Upper lobe of left lung (tissue), 6 donors: ENCODE measurements at regions not wholly inside any gene's neighbourhood (a gene's known extent, or its start where the extent isn't known, plus 50 kb on each side); places are given as distances from the start of the nearest gene placed in this dataset.

Experiments
- ATAC-seq, 2 donors: fragments of 200-7000 bp; cut with Tn5 transposase; one replicate each; pipeline ENCODE4 v1.9.1; 2022; ENCODE audit warnings: mild to moderate bottlenecking in 2 of 2, moderate library complexity in 2 of 2; ENCODE audit not compliant: low FRiP score in 2 of 2
- DNase-seq, 2 donors: peaks; one replicate each; pipeline ENCODE4 v3.0.0-alpha.2; 2019 to 2020
- H3K27ac ChIP-seq, 4 donors: fragments of 200-600 bp; sonication (generic); one replicate each; pipeline ENCODE4 v1.5.1; 2016 to 2019
- H3K27me3 ChIP-seq, 4 donors: fragments of 200-600 bp; sonication (generic); one replicate each; pipeline ENCODE4 v1.5.1; 2017 to 2019
- H3K36me3 ChIP-seq, 4 donors: fragments of 200-600 bp; sonication (generic); one replicate each; pipeline ENCODE4 v1.5.1; 2016 to 2019
- H3K4me1 ChIP-seq, 4 donors: fragments of 200-600 bp; sonication (generic); one replicate each; pipeline ENCODE4 v1.5.1; 2018 to 2019
- H3K4me3 ChIP-seq, 4 donors: fragments of 200-600 bp; sonication (generic); one replicate each; pipeline ENCODE4 v1.5.1; 2017 to 2019; ENCODE audit warnings: mild to moderate bottlenecking in 2 of 4, moderate library complexity in 1 of 4
- H3K9me3 ChIP-seq, 4 donors: fragments of 200-600 bp; sonication (generic); one replicate each; pipeline ENCODE4 v1.5.1; 2018 to 2019
- CTCF ChIP-seq, 6 experiments: fragments of 450-650 bp in 4 of 6; fragments of 200-600 bp in 2 of 6; sonication (generic) in 2 of 6; IDR thresholded peaks; one replicate each; pipeline ENCODE4 v1.5.1; 2016 to 2019; ENCODE audit warnings: antibody characterized with exemption in 6 of 6
- EP300 ChIP-seq, 4 donors: sonication (generic); formaldehyde crosslinking; IDR thresholded peaks; one replicate each; pipeline ENCODE4 v1.5.1; 2017; ENCODE audit warnings: antibody characterized with exemption in 4 of 4, control low read depth in 2 of 4
- POLR2A ChIP-seq, 4 donors: fragments of 450-650 bp; IDR thresholded peaks; one replicate each; pipeline ENCODE4 v1.5.1; 2016 to 2017; ENCODE audit warnings: antibody characterized with exemption in 4 of 4, mild to moderate bottlenecking in 2 of 4
- POLR2AphosphoS5 ChIP-seq, 2 donors: sonication (generic); formaldehyde crosslinking; IDR thresholded peaks; one replicate each; pipeline ENCODE4 v1.5.1; 2017; ENCODE audit warnings: antibody characterized with exemption in 2 of 2
- WGBS, 2 donors: methylation state at CpG; one replicate each; pipeline ENCODE4 v1.1.5; 2017 to 2018; 5-methylcytosine and 5-hydroxymethylcytosine counted together
- donor health status: DM: no; HTN: no; CAD: no; lungs with moderate emphysema.
- donor health status: DM: no; HTN: yes; CAD: no; lungs with severe emphysema.

- ATAC-seq (no peak), DNase-seq (no peak)
- H3K9me3 ChIP-seq: no peaks in the 10 kb centered on the region
- no peak overlapping the region for H3K27ac ChIP-seq
- 71 to 80% methylated on average over 3 of the region's 3 CpGs for WGBS, 2 donors
- no peaks in the 10 kb centered on the region for H3K27me3 ChIP-seq
- H3K4me1 ChIP-seq: no peaks in the 10 kb centered on the region
- TF ChIP-seq POLR2AphosphoS5 (IDR thresholded peaks at IDR 0.05) (no peak), EP300 (IDR thresholded peaks at IDR 0.05) (no peak), CTCF (IDR thresholded peaks at IDR 0.05) (no peak)
- H3K36me3 ChIP-seq: no peaks in the 10 kb centered on the region
- H3K4me3 ChIP-seq: no peak overlapping the region
Measured at GRCh38 chrX:139052461-139052860, 340.9 kb upstream of the FGF13 start.

GRCh38 chrX:139049465-139049864 lies 337.9 kb upstream of the FGF13 start:
- H3K9me3 ChIP-seq: peaks cover 0 to 9% (median 0%) of the 10 kb centered on the region in 4 donors
- H3K27me3 ChIP-seq: no peaks in the 10 kb centered on the region
- 58 to 83% methylated on average over 1 of the region's 1 CpG for WGBS, 2 donors
- no peak overlapping the region for H3K4me3 ChIP-seq
- no peak overlapping the region for H3K27ac ChIP-seq
- H3K4me1 ChIP-seq: no peaks in the 10 kb centered on the region
- DNase-seq: no peak
- no peaks in the 10 kb centered on the region for H3K36me3 ChIP-seq
- ATAC-seq: no peak
- TF ChIP-seq EP300 (IDR thresholded peaks at IDR 0.05): no peak
- TF ChIP-seq POLR2A (IDR thresholded peaks at IDR 0.05): no peak
- no peak for TF ChIP-seq CTCF (IDR thresholded peaks at IDR 0.05)
- TF ChIP-seq POLR2AphosphoS5 (IDR thresholded peaks at IDR 0.05): no peak

- Histone ChIP-seq H3K4me3 (no peak overlapping the region), H3K27ac (no peak overlapping the region), H3K4me1 (no peaks in the 10 kb centered on the region), H3K36me3 (no peaks in the 10 kb centered on the region), H3K9me3 (peaks cover 0 to 9% (median 0%) of the 10 kb centered on the region in 4 donors), H3K27me3 (no peaks in the 10 kb centered on the region)
- DNase-seq (no peak), ATAC-seq (no peak)
- 79 to 80% methylated on average over 1 to 6 of the region's 6 CpGs for WGBS, 2 donors
- no peak for TF ChIP-seq EP300 (IDR thresholded peaks at IDR 0.05)
- no peak for TF ChIP-seq POLR2A (IDR thresholded peaks at IDR 0.05)
- TF ChIP-seq CTCF (IDR thresholded peaks at IDR 0.05): no peak
- no peak for TF ChIP-seq POLR2AphosphoS5 (IDR thresholded peaks at IDR 0.05)
Measured at GRCh38 chrX:139044680-139045079, 333.2 kb upstream of the FGF13 start.

- no peaks in the 10 kb centered on the region for H3K27me3 ChIP-seq
- H3K36me3 ChIP-seq: no peaks in the 10 kb centered on the region
- DNase-seq: no peak
- peaks cover 0 to 4% (median 0%) of the 10 kb centered on the region in 4 donors for H3K9me3 ChIP-seq
- H3K27ac ChIP-seq: no peak overlapping the region
- TF ChIP-seq CTCF (IDR thresholded peaks at IDR 0.05) (no peak), POLR2A (IDR thresholded peaks at IDR 0.05) (no peak), POLR2AphosphoS5 (IDR thresholded peaks at IDR 0.05) (no peak), EP300 (IDR thresholded peaks at IDR 0.05) (no peak)
- H3K4me1 ChIP-seq: no peaks in the 10 kb centered on the region
- H3K4me3 ChIP-seq: no peak overlapping the region
- no peak for ATAC-seq
Measured at GRCh38 chrX:139039041-139039440, 327.5 kb upstream of the FGF13 start.

- H3K4me1 ChIP-seq: no peaks in the 10 kb centered on the region
- 73 to 80% methylated on average over 1 of the region's 1 CpG for WGBS, 2 donors
- DNase-seq: no peak
- TF ChIP-seq EP300 (IDR thresholded peaks at IDR 0.05) (no peak), POLR2A (IDR thresholded peaks at IDR 0.05) (no peak), CTCF (IDR thresholded peaks at IDR 0.05) (no peak), POLR2AphosphoS5 (IDR thresholded peaks at IDR 0.05) (no peak)
- no peak overlapping the region for H3K4me3 ChIP-seq
- no peak overlapping the region for H3K27ac ChIP-seq
- no peaks in the 10 kb centered on the region for H3K9me3 ChIP-seq
- H3K27me3 ChIP-seq: no peaks in the 10 kb centered on the region
- ATAC-seq: no peak
- no peaks in the 10 kb centered on the region for H3K36me3 ChIP-seq
Measured at GRCh38 chrX:139026811-139027210, 315.3 kb upstream of the FGF13 start.
